ENCODE measurements at regions not wholly inside any gene's neighbourhood (a gene's known extent, or its start where the extent isn't known, plus 50 kb on each side); places are given as distances from the start of the nearest gene placed in this dataset.

DNA sequence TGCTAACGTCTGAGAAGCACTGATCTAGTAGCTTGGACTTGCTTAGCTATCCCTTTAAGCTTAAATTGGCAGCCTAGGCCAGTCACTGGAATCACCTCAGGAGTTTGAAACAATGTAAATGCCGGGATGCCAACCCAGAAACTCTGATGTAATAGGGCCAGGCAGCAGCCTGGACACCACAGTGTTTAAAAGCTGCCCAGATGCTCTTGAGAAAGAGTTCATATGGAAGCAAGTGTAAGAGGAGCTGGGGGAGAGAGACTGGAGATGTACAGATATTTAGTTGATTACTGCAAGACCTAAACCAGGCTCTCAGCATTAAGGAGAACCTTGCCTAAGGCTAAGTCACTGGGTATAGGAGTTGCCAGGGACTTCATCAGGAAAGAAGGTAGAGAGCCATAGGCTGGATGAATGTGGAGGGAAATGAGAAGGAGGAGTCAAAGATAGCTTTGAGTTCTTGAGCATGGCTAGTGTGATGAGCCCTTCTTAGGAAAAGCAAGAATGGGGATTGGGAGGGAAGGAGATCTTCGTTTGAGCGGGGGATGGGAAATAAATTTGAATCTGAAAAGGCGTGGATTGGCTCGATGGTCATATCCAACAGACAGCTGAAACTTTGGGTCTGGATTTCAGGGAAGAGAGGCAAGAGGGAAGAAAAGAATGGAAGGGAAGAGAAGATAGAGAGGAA, 392.9 kb upstream of the WWC1 start:
- TF ChIP-seq, protein P1, sequence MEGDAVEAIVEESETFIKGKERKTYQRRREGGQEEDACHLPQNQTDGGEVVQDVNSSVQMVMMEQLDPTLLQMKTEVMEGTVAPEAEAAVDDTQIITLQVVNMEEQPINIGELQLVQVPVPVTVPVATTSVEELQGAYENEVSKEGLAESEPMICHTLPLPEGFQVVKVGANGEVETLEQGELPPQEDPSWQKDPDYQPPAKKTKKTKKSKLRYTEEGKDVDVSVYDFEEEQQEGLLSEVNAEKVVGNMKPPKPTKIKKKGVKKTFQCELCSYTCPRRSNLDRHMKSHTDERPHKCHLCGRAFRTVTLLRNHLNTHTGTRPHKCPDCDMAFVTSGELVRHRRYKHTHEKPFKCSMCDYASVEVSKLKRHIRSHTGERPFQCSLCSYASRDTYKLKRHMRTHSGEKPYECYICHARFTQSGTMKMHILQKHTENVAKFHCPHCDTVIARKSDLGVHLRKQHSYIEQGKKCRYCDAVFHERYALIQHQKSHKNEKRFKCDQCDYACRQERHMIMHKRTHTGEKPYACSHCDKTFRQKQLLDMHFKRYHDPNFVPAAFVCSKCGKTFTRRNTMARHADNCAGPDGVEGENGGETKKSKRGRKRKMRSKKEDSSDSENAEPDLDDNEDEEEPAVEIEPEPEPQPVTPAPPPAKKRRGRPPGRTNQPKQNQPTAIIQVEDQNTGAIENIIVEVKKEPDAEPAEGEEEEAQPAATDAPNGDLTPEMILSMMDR (IDR thresholded peaks at IDR 0.05): no peak
- no peak for TF ChIP-seq POLR2A (IDR thresholded peaks at IDR 0.05)
